Peyer's patch (tissue), 4 donors: ENCODE measurements at regions not wholly inside any gene's neighbourhood (a gene's known extent, or its start where the extent isn't known, plus 50 kb on each side); places are given as distances from the start of the nearest gene placed in this dataset.

Source experiments
- CTCF ChIP-seq, 6 experiments: fragments of 450-650 bp in 4 of 6; fragments of 200-600 bp in 2 of 6; sonication (generic) in 1 of 6; IDR thresholded peaks; one replicate each; pipeline ENCODE4 v1.5.1; 2017 to 2019; ENCODE audit warnings: antibody characterized with exemption in 6 of 6, mild to moderate bottlenecking in 3 of 6, moderate library complexity in 1 of 6
- POLR2A ChIP-seq, 2 donors: fragments of 450-650 bp; IDR thresholded peaks; one replicate each; pipeline ENCODE4 v1.5.1; 2017; ENCODE audit warnings: antibody characterized with exemption in 2 of 2, mild to moderate bottlenecking in 2 of 2, moderate library complexity in 2 of 2

DNA sequence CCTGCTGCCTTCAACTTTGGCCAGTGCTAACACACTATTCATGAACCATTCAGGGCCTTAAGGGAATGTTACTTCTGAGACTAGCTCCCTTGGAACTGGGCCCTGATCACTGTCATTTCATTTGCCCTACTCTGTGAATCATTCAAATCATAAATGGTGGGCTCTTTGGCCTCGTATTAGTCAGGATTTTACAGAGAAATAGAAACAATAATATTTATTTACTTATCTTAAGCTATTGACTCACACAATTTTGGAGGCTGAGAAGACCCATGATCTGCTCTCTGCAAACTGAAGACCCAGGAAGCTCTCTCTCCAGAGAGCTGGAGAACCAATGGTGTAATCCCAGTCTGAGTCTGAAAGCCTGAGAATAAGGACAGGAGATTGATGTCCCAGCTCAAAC lies 398.5 kb downstream of the LRIG3 start:
- TF ChIP-seq CTCF (IDR thresholded peaks at IDR 0.05): no peak
- no peak for TF ChIP-seq POLR2A (IDR thresholded peaks at IDR 0.05)
